ENCODE measurements at regions not wholly inside any gene's neighbourhood (a gene's known extent, or its start where the extent isn't known, plus 50 kb on each side); places are given as distances from the start of the nearest gene placed in this dataset.

DNA sequence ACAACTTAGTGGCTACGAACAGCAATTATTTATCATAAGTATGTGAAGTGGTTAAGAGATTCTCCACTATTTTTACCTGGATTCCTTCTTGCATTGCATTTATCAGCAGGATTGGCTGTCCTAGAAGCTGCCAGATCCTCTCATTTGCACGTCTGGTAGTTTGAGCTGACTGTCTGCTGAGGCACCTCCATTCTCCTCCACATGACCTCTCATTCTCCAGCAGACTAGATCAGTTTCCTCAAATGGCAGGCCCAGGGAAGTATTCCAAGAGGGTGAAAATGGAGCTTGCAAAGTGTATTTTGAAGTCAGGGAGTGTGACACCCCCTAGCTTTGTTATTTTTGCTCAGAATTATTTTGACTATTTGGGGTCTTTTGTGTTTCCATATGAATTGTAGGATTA, 870.1 kb downstream of the CDH11 start:
- Mint-ChIP-seq H3K9me3 (peaks cover 0 to 8% (median 8%) of the 10 kb centered on the region in 3 donors), H3K36me3 (no peaks in the 10 kb centered on the region), H3K27me3 (no peaks in the 10 kb centered on the region), H3K27ac (no peak overlapping the region), H3K4me1 (no peaks in the 10 kb centered on the region), H3K4me3 (no peak overlapping the region)

DNA sequence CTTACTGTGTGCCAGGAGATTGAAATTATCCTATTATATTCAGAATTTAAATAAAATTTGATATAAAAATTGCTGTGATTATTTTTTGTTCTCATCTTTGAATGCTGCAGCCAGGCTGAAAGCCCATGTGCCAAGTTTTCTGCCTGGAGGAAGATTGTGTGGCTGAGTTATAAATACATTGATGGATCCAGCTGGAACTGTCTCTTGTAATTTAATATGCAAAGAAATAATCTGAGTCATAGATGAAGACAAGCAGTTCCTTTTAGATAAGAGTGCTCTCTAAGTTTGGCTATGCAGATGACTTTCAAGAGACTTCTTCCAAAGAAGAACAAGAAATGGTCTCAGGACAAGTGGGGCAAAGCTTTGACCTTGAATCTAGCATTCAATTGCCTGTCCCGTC, 871.0 kb downstream of the CDH11 start:
- H3K27ac Mint-ChIP-seq, result no peak overlapping the region
- no peaks in the 10 kb centered on the region for H3K36me3 Mint-ChIP-seq
- peaks cover 0 to 10% (median 8%) of the 10 kb centered on the region in 3 donors for H3K9me3 Mint-ChIP-seq
- H3K4me3 Mint-ChIP-seq, result no peak overlapping the region
- H3K27me3 Mint-ChIP-seq, result no peaks in the 10 kb centered on the region
- H3K4me1 Mint-ChIP-seq, result no peaks in the 10 kb centered on the region

DNA sequence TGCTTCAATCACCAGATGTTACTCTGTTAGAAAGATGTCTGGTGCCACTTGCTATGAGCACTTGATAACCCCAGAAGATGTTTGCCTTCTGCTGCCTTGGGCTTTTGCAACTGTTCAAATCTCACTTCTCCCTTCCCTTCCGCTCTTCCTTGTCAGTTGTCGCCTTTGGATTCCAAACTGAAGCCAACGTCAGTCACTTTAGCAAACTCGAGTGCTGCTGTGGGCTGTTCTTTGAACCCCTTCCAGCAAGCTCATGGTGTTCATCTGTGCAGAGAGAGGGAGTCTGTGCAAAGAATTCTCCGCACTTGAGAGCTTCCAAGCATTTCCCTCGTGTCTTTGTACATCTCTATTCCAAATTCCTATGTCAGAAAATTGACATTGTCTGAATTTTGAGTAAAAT, 879.4 kb downstream of the CDH11 start:
- Mint-ChIP-seq H3K27ac (no peak overlapping the region), H3K9me3 (peaks cover 0 to 13% (median 2%) of the 10 kb centered on the region in 3 donors), H3K4me3 (no peak overlapping the region), H3K36me3 (no peaks in the 10 kb centered on the region), H3K27me3 (no peaks in the 10 kb centered on the region), H3K4me1 (no peaks in the 10 kb centered on the region)

DNA sequence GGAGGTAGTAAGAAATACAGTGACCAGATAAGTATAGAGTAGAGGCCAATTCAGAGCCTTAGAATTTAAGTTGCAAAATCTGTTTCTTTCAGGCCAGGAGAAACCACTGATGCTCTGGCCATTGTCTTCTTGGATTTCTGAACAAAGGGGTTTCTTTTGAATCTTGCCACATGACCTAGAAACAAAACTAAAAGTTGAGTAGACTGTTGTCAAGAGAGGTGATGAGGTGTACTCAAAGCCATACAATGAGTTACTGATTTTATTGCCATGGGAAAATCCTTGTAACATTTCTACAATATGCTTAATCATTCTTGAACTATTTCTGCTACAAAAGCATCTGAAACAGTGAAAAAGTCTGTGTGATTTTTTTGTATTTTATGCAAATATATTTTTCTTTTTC, 881.3 kb downstream of the CDH11 start:
- Mint-ChIP-seq H3K27me3 (no peaks in the 10 kb centered on the region), H3K4me3 (no peak overlapping the region), H3K9me3 (peaks cover 0 to 14% (median 4%) of the 10 kb centered on the region in 3 donors)

DNA sequence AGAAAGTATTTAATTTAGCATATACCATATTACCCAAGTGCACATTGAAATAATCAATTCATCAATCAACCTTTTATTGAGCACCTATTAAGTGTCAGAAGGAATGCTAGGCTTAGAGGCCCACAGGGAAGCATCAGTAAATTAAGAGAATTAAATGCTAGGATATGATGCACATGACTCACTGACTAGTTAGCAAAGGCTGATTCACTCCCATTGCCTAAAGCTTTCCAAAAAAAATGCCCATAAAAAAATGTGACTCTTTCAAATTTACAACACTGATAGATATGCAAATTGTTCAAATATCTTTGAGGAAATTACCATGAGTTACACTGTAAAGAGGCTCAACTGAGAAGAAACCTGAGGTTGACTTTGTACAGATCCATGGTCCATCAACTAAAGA, 883.3 kb downstream of the CDH11 start:
- H3K9me3 Mint-ChIP-seq, result peaks cover 2 to 19% (median 4%) of the 10 kb centered on the region in 3 donors
- no peaks in the 10 kb centered on the region for H3K4me1 Mint-ChIP-seq
- no peaks in the 10 kb centered on the region for H3K27me3 Mint-ChIP-seq

More for the DNA sequence above, 881.3 kb downstream of the CDH11 start:
- H3K36me3 Mint-ChIP-seq, result no peaks in the 10 kb centered on the region
- H3K4me1 Mint-ChIP-seq, result no peaks in the 10 kb centered on the region
- H3K27ac Mint-ChIP-seq, result no peak overlapping the region

DNA sequence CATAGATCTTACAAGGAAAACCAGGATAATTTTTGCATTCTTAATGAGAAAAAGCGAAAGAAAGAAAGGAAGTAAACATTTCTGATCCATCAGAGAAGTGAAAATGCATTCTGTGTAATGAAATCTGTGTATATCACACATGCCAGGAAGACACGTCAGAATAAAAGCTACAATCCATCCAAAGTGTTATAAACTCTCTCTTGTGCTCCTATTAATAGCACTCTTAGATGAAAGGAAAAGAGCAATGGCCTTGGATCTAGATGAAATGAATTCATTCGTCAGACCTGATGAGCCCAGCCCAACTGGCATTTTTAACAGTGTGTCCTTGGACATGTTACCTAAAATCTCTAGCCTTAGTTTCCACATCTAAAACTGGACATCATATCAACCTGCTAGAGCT, 885.5 kb downstream of the CDH11 start:
- Mint-ChIP-seq H3K27ac (peak overlapping the region in 1 of 3 donors; percentile 64), H3K4me3 (no peak overlapping the region), H3K36me3 (no peaks in the 10 kb centered on the region), H3K27me3 (no peaks in the 10 kb centered on the region), H3K4me1 (no peaks in the 10 kb centered on the region), H3K9me3 (peaks cover 2 to 19% (median 4%) of the 10 kb centered on the region in 3 donors)

More for the DNA sequence above, 883.3 kb downstream of the CDH11 start:
- H3K27ac Mint-ChIP-seq, result no peak overlapping the region
- no peak overlapping the region for H3K4me3 Mint-ChIP-seq
- no peaks in the 10 kb centered on the region for H3K36me3 Mint-ChIP-seq

DNA sequence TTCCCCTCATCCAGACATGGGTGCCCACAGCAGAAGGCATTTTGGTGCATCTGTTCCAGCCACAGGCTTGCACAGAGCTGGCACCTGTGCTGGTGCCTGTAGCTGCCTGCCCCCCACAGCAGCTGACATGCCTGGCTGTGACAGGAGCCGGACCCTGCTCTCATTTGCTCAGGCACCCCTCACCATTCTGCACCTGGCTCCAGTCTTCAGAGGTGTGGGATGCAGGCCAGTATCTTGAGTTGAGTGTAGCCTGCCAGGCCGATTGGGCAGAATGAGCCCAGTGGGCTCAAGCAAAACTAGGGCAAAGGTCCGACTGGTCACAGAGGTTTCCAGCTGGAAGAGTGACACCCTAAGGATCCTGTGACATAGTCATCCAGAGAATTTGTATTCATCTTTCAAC, 887.7 kb downstream of the CDH11 start:
- Mint-ChIP-seq H3K27me3 (no peaks in the 10 kb centered on the region), H3K4me1 (no peaks in the 10 kb centered on the region), H3K9me3 (peaks cover 2 to 20% (median 7%) of the 10 kb centered on the region in 3 donors), H3K36me3 (no peaks in the 10 kb centered on the region), H3K27ac (no peak overlapping the region), H3K4me3 (no peak overlapping the region)

DNA sequence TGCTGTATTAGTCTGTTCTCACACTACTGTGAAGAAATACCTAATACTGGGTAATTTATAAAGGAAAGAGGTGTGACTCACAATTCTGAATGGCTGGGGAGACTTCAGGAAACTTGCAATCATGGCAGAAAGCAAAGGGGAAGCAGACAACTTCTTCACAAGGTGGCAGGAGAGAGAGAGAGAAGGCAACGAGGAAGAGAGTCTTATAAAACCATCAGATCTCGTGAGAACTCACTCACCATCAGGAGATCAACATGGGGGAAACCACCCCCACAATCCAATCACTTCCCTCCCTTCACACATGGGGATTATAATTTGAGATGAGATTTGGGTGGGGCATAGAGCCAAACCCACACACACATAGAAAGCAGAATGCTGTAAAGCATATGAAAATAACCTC, 896.2 kb downstream of the CDH11 start:
- no peaks in the 10 kb centered on the region for H3K4me1 Mint-ChIP-seq
- H3K27ac Mint-ChIP-seq, result peak overlapping the region in 1 of 3 donors; percentile 47
- no peaks in the 10 kb centered on the region for H3K27me3 Mint-ChIP-seq
- H3K9me3 Mint-ChIP-seq, result peaks cover 2 to 48% (median 5%) of the 10 kb centered on the region in 3 donors
- H3K4me3 Mint-ChIP-seq, result no peak overlapping the region
- H3K36me3 Mint-ChIP-seq, result no peaks in the 10 kb centered on the region

DNA sequence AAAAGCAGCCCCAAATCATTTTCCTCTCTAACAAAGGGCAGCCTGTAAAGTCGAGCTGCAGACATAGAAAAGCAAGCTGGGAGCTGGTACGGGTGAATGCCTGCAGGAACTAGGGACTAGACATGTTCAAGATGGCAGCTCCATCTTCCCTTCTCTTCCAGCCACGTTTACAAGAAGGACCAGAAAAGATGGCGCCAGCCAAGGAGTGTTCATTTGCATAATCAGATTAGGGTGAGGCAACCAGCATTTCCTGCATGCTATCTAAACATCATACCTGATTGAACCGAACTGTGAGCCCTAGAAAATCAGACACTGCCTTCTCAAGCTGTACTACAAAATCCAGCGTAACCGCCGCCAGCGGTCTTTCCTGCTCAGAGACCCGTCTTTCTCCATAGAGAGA, 896.8 kb downstream of the CDH11 start:
- Mint-ChIP-seq H3K4me1 (no peaks in the 10 kb centered on the region), H3K27me3 (no peaks in the 10 kb centered on the region), H3K27ac (no peak overlapping the region), H3K9me3 (peaks cover 2 to 48% (median 5%) of the 10 kb centered on the region in 3 donors), H3K4me3 (no peak overlapping the region), H3K36me3 (no peaks in the 10 kb centered on the region)

DNA sequence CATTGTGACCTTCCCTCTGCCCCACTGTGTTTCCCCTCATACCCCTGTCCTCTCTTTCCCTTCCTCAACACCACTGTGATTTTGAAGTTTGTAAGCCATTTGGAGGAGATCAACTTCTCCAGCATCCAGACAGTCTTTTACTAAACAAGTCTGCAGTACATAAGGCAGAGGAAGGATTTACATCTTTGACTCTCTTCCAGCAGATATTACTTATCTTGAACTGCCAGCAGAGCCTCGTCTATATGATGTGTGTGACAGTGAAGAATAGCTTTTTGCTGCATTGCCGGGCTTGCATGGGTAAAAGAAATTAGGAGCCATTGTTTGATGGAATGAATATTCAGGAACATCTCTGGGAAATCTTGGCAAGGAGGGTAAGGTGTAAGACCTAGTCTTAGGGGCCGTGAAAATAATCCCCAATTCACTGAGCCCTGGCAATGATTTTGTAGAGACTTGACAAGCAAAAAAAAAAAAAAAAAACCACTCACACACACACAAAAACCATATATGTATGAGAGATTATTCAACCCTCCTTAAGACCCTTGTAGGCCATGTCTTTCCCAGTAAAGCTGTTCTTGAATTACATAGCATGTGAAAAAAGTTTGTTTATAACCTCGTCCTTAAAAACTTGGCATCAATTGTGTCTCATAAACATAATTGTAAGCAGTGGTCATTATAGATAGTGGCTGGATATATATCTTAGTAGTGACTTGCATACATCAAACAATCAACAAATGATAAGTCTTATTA, 903.9 kb downstream of the CDH11 start:
- Mint-ChIP-seq H3K27ac (no peak overlapping the region), H3K4me1 (no peaks in the 10 kb centered on the region), H3K4me3 (no peak overlapping the region), H3K27me3 (no peaks in the 10 kb centered on the region), H3K9me3 (peaks cover 0 to 16% (median 0%) of the 10 kb centered on the region in 3 donors), H3K36me3 (no peaks in the 10 kb centered on the region)

DNA sequence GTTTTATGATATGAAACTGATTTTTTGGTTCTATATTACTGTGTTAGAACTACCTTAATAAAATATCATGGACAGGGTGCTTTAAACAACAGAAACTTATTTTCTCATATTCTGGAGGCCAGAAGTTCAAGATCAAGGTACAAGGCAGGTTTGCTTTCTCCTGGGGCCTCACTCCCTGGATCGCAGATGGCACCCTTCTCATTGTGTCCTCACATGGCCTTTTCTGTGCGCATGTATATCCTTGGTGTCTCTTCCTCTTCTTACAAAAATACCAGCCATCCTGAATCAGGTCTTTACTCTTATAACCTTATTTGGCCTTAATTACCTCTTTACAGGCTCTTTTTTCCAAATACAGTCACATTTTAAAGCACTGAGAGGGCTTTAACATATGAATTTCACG, 906.1 kb downstream of the CDH11 start:
- Mint-ChIP-seq H3K27ac (no peak overlapping the region), H3K9me3 (peaks cover 0 to 18% (median 6%) of the 10 kb centered on the region in 3 donors), H3K27me3 (no peaks in the 10 kb centered on the region), H3K36me3 (no peaks in the 10 kb centered on the region), H3K4me1 (no peaks in the 10 kb centered on the region), H3K4me3 (no peak overlapping the region)

DNA sequence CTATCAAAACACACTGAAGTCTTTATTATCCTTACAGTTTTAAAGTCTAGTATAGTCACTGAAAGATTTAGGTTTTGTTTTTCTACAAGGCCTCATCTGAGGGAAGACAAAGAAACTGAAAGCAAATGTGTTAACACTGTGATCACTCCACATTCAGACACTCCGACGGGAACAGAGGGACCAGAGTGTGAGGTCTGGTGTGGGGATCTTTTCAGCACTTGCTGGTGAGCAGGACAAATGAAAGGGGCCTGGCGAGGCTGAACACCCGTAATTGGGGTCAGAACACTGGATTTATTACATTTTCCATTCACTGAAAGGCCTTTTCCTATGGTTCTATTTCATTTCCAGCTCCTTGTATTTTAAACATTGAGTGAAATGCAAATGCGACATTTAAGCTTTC, 910.5 kb downstream of the CDH11 start:
- no peak overlapping the region for H3K27ac Mint-ChIP-seq
- H3K4me1 Mint-ChIP-seq, result no peaks in the 10 kb centered on the region
- no peak overlapping the region for H3K4me3 Mint-ChIP-seq
- no peaks in the 10 kb centered on the region for H3K27me3 Mint-ChIP-seq
- H3K36me3 Mint-ChIP-seq, result no peaks in the 10 kb centered on the region
- H3K9me3 Mint-ChIP-seq, result peaks cover 5 to 24% (median 6%) of the 10 kb centered on the region in 3 donors

DNA sequence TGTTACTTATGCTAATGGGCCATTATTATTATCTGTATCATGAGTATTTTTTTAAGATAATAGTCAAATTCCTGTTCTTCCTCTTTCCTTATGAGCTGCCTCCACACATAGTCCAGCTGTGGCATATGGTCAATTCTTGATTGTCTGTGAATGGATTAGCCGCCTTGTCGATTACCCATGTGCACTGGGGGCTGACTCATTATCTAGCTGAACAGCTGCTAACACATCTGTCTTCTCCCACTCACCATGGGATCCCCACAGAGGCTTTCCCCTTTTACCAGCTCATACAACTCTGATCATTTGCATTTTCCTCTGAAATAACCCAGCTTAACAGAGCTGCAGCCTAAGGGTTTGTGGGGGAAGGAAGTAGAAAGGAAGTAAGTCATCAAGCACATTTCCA, 915.0 kb downstream of the CDH11 start:
- no peak overlapping the region for H3K4me3 Mint-ChIP-seq
- no peaks in the 10 kb centered on the region for H3K36me3 Mint-ChIP-seq
- no peaks in the 10 kb centered on the region for H3K27me3 Mint-ChIP-seq
- H3K27ac Mint-ChIP-seq, result no peak overlapping the region
- peaks cover 5 to 22% (median 11%) of the 10 kb centered on the region in 3 donors for H3K9me3 Mint-ChIP-seq
- no peaks in the 10 kb centered on the region for H3K4me1 Mint-ChIP-seq

DNA sequence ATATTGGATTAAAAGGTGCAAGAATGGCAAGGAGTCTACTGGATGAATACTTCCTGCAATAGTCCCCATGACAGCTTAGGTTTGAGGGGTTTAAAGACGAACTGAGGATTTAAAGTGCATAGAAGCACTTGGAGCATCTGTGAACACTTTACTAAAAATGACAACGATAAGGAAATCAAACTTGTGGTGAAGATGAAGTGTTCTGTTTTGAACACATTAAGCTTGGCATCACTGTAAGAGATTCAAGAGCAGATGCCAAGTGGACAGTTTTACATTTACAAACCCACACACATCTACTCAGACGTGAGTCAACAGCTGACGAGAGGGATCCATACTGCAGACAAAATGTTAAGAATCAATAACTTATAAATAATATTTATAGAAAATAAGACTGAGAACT, 918.7 kb downstream of the CDH11 start:
- Mint-ChIP-seq H3K36me3 (no peaks in the 10 kb centered on the region), H3K4me3 (no peak overlapping the region), H3K27ac (no peak overlapping the region)

DNA sequence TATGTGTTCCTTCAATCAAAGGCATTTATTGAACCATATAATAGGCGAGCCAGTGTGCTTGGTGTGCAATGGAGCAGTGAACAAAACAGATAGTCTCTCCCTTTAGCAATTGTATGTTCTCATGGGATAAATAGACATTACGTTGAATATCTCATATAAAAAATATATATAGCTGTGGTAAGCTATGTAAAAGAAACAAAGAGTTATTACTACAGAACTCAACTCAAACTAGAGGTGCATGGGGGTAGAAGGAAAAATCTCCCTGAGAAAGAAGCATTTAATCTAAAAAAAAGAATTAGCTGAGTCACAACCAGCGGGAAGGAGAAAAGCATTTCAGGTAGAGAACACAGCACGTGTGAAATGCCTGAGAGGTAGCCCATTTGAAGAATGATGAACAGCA, 919.3 kb downstream of the CDH11 start:
- Mint-ChIP-seq H3K4me1 (no peaks in the 10 kb centered on the region), H3K9me3 (peaks cover 2 to 10% (median 9%) of the 10 kb centered on the region in 3 donors), H3K4me3 (no peak overlapping the region), H3K36me3 (no peaks in the 10 kb centered on the region), H3K27ac (peak overlapping the region in 1 of 3 donors; percentile 13), H3K27me3 (no peaks in the 10 kb centered on the region)

More for the DNA sequence above, 918.7 kb downstream of the CDH11 start:
- Mint-ChIP-seq H3K9me3 (peaks cover 2 to 10% (median 9%) of the 10 kb centered on the region in 3 donors), H3K4me1 (no peaks in the 10 kb centered on the region), H3K27me3 (no peaks in the 10 kb centered on the region)

DNA sequence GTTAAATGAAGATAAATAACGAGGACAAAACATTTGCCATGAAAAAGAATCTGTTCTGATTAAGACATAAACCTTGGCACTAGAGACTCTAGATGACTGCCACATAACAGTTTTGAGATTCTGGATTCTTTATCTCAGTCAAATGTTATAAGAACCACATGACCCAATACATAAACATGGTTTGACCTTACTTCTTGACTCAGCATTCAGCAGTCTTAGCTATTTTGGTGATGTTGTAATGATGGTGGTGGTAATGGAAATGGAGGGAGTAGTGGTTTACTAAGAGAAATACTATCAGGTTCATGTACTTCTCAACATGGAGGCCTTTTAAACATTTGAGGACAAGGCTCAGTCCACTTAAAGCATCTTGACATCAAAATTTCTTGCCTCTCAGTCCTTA, 925.4 kb downstream of the CDH11 start:
- H3K4me1 Mint-ChIP-seq, result no peaks in the 10 kb centered on the region
- peaks cover 5 to 7% (median 5%) of the 10 kb centered on the region in 3 donors for H3K9me3 Mint-ChIP-seq
- no peaks in the 10 kb centered on the region for H3K27me3 Mint-ChIP-seq
- no peak overlapping the region for H3K4me3 Mint-ChIP-seq
- no peak overlapping the region for H3K27ac Mint-ChIP-seq
- H3K36me3 Mint-ChIP-seq, result no peaks in the 10 kb centered on the region
